Peyer's patch (tissue), 4 donors: ENCODE measurements at regions not wholly inside any gene's neighbourhood (a gene's known extent, or its start where the extent isn't known, plus 50 kb on each side); places are given as distances from the start of the nearest gene placed in this dataset.

ENCODE experiments used
- POLR2A ChIP-seq, 2 donors: fragments of 450-650 bp; IDR thresholded peaks; one replicate each; pipeline ENCODE4 v1.5.1; 2017; ENCODE audit warnings: antibody characterized with exemption in 2 of 2, mild to moderate bottlenecking in 2 of 2, moderate library complexity in 2 of 2
- TF ChIP-seq, protein P1 (sequence below), 6 experiments: fragments of 450-650 bp in 4 of 6; fragments of 200-600 bp in 2 of 6; sonication (generic) in 1 of 6; IDR thresholded peaks; one replicate each; pipeline ENCODE4 v1.5.1; 2017 to 2019; ENCODE audit warnings: antibody characterized with exemption in 6 of 6, mild to moderate bottlenecking in 3 of 6, moderate library complexity in 1 of 6

GRCh38 chr4:82215800-82216199 is 158.0 kb downstream of the HNRNPD start:
- no peak for TF ChIP-seq POLR2A (IDR thresholded peaks at IDR 0.05)
- TF ChIP-seq, protein P1, sequence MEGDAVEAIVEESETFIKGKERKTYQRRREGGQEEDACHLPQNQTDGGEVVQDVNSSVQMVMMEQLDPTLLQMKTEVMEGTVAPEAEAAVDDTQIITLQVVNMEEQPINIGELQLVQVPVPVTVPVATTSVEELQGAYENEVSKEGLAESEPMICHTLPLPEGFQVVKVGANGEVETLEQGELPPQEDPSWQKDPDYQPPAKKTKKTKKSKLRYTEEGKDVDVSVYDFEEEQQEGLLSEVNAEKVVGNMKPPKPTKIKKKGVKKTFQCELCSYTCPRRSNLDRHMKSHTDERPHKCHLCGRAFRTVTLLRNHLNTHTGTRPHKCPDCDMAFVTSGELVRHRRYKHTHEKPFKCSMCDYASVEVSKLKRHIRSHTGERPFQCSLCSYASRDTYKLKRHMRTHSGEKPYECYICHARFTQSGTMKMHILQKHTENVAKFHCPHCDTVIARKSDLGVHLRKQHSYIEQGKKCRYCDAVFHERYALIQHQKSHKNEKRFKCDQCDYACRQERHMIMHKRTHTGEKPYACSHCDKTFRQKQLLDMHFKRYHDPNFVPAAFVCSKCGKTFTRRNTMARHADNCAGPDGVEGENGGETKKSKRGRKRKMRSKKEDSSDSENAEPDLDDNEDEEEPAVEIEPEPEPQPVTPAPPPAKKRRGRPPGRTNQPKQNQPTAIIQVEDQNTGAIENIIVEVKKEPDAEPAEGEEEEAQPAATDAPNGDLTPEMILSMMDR (IDR thresholded peaks at IDR 0.05) = no peak
